NCI-H2081 (cell line): ENCODE measurements at regions not wholly inside any gene's neighbourhood (a gene's known extent, or its start where the extent isn't known, plus 50 kb on each side); places are given as distances from the start of the nearest gene placed in this dataset.
"Not testable (repeated sequence)": the region's sequence is repeated elsewhere in the genome, so short reads cannot be mapped to it uniquely, and the experiment has no call there.

ENCODE experiments used
- DNase-seq, 2 experiments: peaks; one replicate each; lab custom pipeline; 2025; lab: John Stamatoyannopoulos, UW

- no peak for DNase-seq
Observed at GRCh38 chr2:47690132-47690531, 92.8 kb upstream of the MSH6 start.

- not testable (repeated sequence) for DNase-seq
Observed at GRCh38 chr2:47689118-47689517, 93.8 kb upstream of the MSH6 start.

- DNase-seq: peak; percentile 34 to 76
Observed at GRCh38 chr2:47688561-47688960, 94.4 kb upstream of the MSH6 start.

GRCh38 chr2:47687856-47688255, 95.1 kb upstream of the MSH6 start:
- DNase-seq: no peak

- no peak for DNase-seq
Observed at GRCh38 chr2:47686018-47686417, 96.9 kb upstream of the MSH6 start.

GRCh38 chr2:47682216-47682749, 100.7 kb upstream of the MSH6 start:
- DNase-seq: no peak

GRCh38 chr2:47676261-47676926, 105.6 kb upstream of the KCNK12 start:
- no peak for DNase-seq

GRCh38 chr2:47675196-47675825, 104.5 kb upstream of the KCNK12 start:
- no peak for DNase-seq

- DNase-seq: no peak
Observed at GRCh38 chr2:47666332-47666731, 95.5 kb upstream of the KCNK12 start.

GRCh38 chr2:47664817-47665216, 94.0 kb upstream of the KCNK12 start:
- no peak for DNase-seq

GRCh38 chr2:47662552-47662951, 91.8 kb upstream of the KCNK12 start:
- DNase-seq: no peak

- DNase-seq: no peak
Observed at GRCh38 chr2:47661310-47661709, 90.5 kb upstream of the KCNK12 start.

GRCh38 chr2:47660168-47660567, 89.4 kb upstream of the KCNK12 start:
- no peak for DNase-seq

- DNase-seq: no peak
Observed at GRCh38 chr2:47658646-47659320, 88.0 kb upstream of the KCNK12 start.

GRCh38 chr2:47657886-47658489, 87.2 kb upstream of the KCNK12 start:
- no peak for DNase-seq

- no peak for DNase-seq
Observed at GRCh38 chr2:47656715-47657600, 86.2 kb upstream of the KCNK12 start.

- no peak for DNase-seq
Observed at GRCh38 chr2:47655563-47655880, 84.7 kb upstream of the KCNK12 start.

GRCh38 chr2:47654790-47655562, 84.2 kb upstream of the KCNK12 start:
- DNase-seq: no peak

- DNase-seq: no peak
Observed at GRCh38 chr2:47653902-47654789, 83.4 kb upstream of the KCNK12 start.

- no peak for DNase-seq
Observed at GRCh38 chr2:47653036-47653435, 82.3 kb upstream of the KCNK12 start.
